GM12878 (cell line): ENCODE measurements at regions not wholly inside any gene's neighbourhood (a gene's known extent, or its start where the extent isn't known, plus 50 kb on each side); places are given as distances from the start of the nearest gene placed in this dataset.
A peak's percentile ranks its signal among the peaks of the same experiment; 100 is the strongest.

Experiments used
- ATAC-seq: fragments of 200-7000 bp; cut with Tn5 transposase; 3 replicates; pipeline ENCODE4 v1.9.1; 2020; ENCODE audit warnings: mild to moderate bottlenecking, moderate library complexity
- BruUV-seq: library from RNA; stranded (reverse); fragments of 400-500 nt; replicated peaks from 2 replicates; lab custom pipeline; 2021; lab: Mats Ljungman, UMichigan
- CTCF ChIA-PET: fragments of 300-600 bp; sonication (Branson Sonifier 250); formaldehyde crosslinking; extraction: SDS; loops from one replicate; lab custom pipeline; 2021; ENCODE audit warnings: inconsistent platforms; lab: Yijun Ruan, JAX
- POLR2A ChIA-PET: fragments of 350-600 bp; formaldehyde crosslinking; extraction: SDS; loops from one replicate; lab custom pipeline; 2021; ENCODE audit warnings: inconsistent platforms; lab: Charles Lee
- RAD21 ChIA-PET: fragments of 300-600 bp; sonication (Branson Sonifier 250); formaldehyde crosslinking; loops from one replicate; lab custom pipeline; 2023; ENCODE audit warnings: antibody characterized with exemption; ENCODE audit not compliant: unreplicated experiment; lab: Charles Lee
- SMC1A ChIA-PET: fragments of 300-600 bp; sonication (Branson Sonifier 250); formaldehyde crosslinking; loops from one replicate; lab custom pipeline; 2023; ENCODE audit not compliant: unreplicated experiment, uncharacterized antibody; lab: Charles Lee
- DNase-seq: peaks from one replicate; pipeline ENCODE4 v3.0.0-alpha.2; 2011; ENCODE audit warnings: low read depth, low spot score
- FAIRE-seq: peaks from 3 replicates; lab custom pipeline; 2011; peaks lifted over from hg19 to GRCh38; lab: Jason Lieb, UNC
- H2AFZ ChIP-seq: 2 replicates; pipeline ENCODE4 v1.6.0; 2011; ENCODE audit warnings: low read depth, low read length, control low read depth; ENCODE audit not compliant: control insufficient read depth
- H3K27ac ChIP-seq: 2 replicates; pipeline ENCODE4 v1.5.1; 2011; ENCODE audit warnings: control low read depth; ENCODE audit not compliant: control insufficient read depth, insufficient read depth
- H3K27me3 ChIP-seq, 2 experiments: replicated peaks in 1 of 2; 2 replicates each; pipeline versions ENCODE4 v1.6.0 to v1.6.1; 2011; ENCODE audit warnings: low read length in 1 of 2; ENCODE audit not compliant: control insufficient read depth in 2 of 2, insufficient read depth in 2 of 2
- H3K36me3 ChIP-seq, 2 experiments: 2 replicates each; pipeline ENCODE4 v1.5.1; 2011; ENCODE audit warnings: low read length in 1 of 2; ENCODE audit not compliant: control insufficient read depth in 2 of 2, insufficient read depth in 2 of 2
- H3K4me1 ChIP-seq: 2 replicates; pipeline ENCODE4 v1.6.1; 2011; ENCODE audit warnings: mild to moderate bottlenecking, low read length, moderate library complexity, mixed read lengths; ENCODE audit not compliant: control insufficient read depth, insufficient read depth
- H3K4me2 ChIP-seq: 2 replicates; pipeline ENCODE4 v1.6.0; 2011; ENCODE audit warnings: control low read depth; ENCODE audit not compliant: control insufficient read depth, insufficient read depth
- H3K4me3 ChIP-seq: fragments of 200-600 bp; sonication (generic); 2 replicates; pipeline ENCODE4 v1.5.1; 2016
- H3K79me2 ChIP-seq: 2 replicates; pipeline ENCODE4 v1.6.0; 2011; ENCODE audit warnings: low read length; ENCODE audit not compliant: control insufficient read depth, insufficient read depth
- H3K9ac ChIP-seq: 2 replicates; pipeline ENCODE4 v1.8.0; 2011; ENCODE audit warnings: low read length, control low read depth, mixed read lengths; ENCODE audit not compliant: control insufficient read depth, insufficient read depth
- H3K9me3 ChIP-seq: replicated peaks from 3 replicates; pipeline ENCODE4 v1.5.1; 2011; ENCODE audit warnings: mild to moderate bottlenecking, low read length; ENCODE audit not compliant: control insufficient read depth, insufficient read depth
- H4K20me1 ChIP-seq: 2 replicates; pipeline ENCODE4 v1.6.0; 2011; ENCODE audit not compliant: control insufficient read depth, insufficient read depth
- ASH2L ChIP-seq: fragments of 300-600, 200-600 bp; sonication (generic); IDR thresholded peaks from 2 replicates; pipeline ENCODE4 v1.6.1; 2017; ENCODE audit warnings: low read depth, mild to moderate bottlenecking, borderline replicate concordance
- BMI1 ChIP-seq: fragments of 450-650 bp; IDR thresholded peaks from 2 replicates; pipeline ENCODE4 v1.6.1; 2016; ENCODE audit warnings: mild to moderate bottlenecking, moderate library complexity, borderline replicate concordance
- CBFB ChIP-seq: IDR thresholded peaks from 2 replicates; pipeline ENCODE4 v1.6.1; 2016; ENCODE audit warnings: antibody characterized with exemption, low read depth
- CBX5 ChIP-seq: sonication (generic); IDR thresholded peaks from 2 replicates; pipeline ENCODE4 v1.6.1; 2016; ENCODE audit warnings: low read depth, moderate library complexity, mild to moderate bottlenecking, inconsistent platforms
- EGR1 ChIP-seq, 2 experiments: IDR thresholded peaks; 1 replicate in 1 of 2; 2 replicates in 1 of 2; pipeline ENCODE4 v1.6.1; 2011 to 2012; ENCODE audit warnings: low read depth in 2 of 2, low read length in 2 of 2, borderline replicate concordance in 1 of 2, mild to moderate bottlenecking in 1 of 2, moderate library complexity in 1 of 2
- FOS ChIP-seq: IDR thresholded peaks from 3 replicates; pipeline ENCODE4 v1.6.1; 2011; ENCODE audit warnings: borderline replicate concordance; ENCODE audit not compliant: insufficient read length; ENCODE audit errors: extremely low read depth
- GABPA ChIP-seq: IDR thresholded peaks from 2 replicates; pipeline ENCODE4 v1.6.1; 2014; ENCODE audit warnings: antibody characterized with exemption, low read depth, mild to moderate bottlenecking, inconsistent platforms
- NFIC ChIP-seq: IDR thresholded peaks from 2 replicates; pipeline ENCODE4 v1.6.1; 2012; ENCODE audit warnings: low read depth, mild to moderate bottlenecking, inconsistent platforms, low read length, moderate library complexity
- NR2C1 ChIP-seq: fragments of 450-650 bp; IDR thresholded peaks from 2 replicates; pipeline ENCODE4 v1.6.1; 2017; ENCODE audit warnings: antibody characterized with exemption, mild to moderate bottlenecking, moderate library complexity
- PAX8 ChIP-seq: fragments of 450-650 bp; IDR thresholded peaks from 2 replicates; pipeline ENCODE4 v1.6.1; 2017; ENCODE audit warnings: mild to moderate bottlenecking, moderate library complexity
- POLR2AphosphoS5 ChIP-seq: IDR thresholded peaks from 2 replicates; pipeline ENCODE4 v1.6.1; 2011; ENCODE audit warnings: mild to moderate bottlenecking, low read length, inconsistent platforms
- RB1 ChIP-seq: fragments of 450-650 bp; formaldehyde crosslinking; IDR thresholded peaks from 2 replicates; pipeline ENCODE4 v1.6.1; 2017; ENCODE audit warnings: mild to moderate bottlenecking, borderline replicate concordance
- SMAD5 ChIP-seq: IDR thresholded peaks from 2 replicates; pipeline ENCODE4 v1.6.1; 2016; ENCODE audit warnings: antibody characterized with exemption, low read depth
- SMARCA5 ChIP-seq: fragments of 450-650 bp; IDR thresholded peaks from 2 replicates; pipeline ENCODE4 v1.6.1; 2017; ENCODE audit warnings: mild to moderate bottlenecking
- STAT3 ChIP-seq: IDR thresholded peaks from 2 replicates; pipeline ENCODE4 v1.6.1; 2011; ENCODE audit warnings: low read depth, low read length, improper control_type of control experiment
- WGBS: methylation state at CpG from one replicate; pipeline ENCODE4 v1.1.6; 2016; ENCODE audit warnings: low lambda C conversion rate; ENCODE audit not compliant: insufficient replicate concordance, insufficient coverage; ENCODE audit errors: missing lambda C conversion rate; 5-methylcytosine and 5-hydroxymethylcytosine counted together
- in situ Hi-C: fragments of 300-500 bp; cut with MboI; formaldehyde crosslinking; loops from 9 replicates; pipeline ENCODE4 v1.14.3; 2018; ENCODE audit warnings: mixed read lengths
- intact Hi-C: fragments of 100-400 bp; cut with micrococcal nuclease; formaldehyde crosslinking; loops from one replicate; pipeline ENCODE4 v1.14.2; 2022; ENCODE audit not compliant: unreplicated experiment
- TF ChIP-seq, protein P1 (sequence below): fragments of 450-650 bp; IDR thresholded peaks from 2 replicates; pipeline ENCODE4 v1.6.1; 2018; ENCODE audit warnings: mild to moderate bottlenecking, low read depth, moderate library complexity; ENCODE audit not compliant: partially characterized antibody
- TF ChIP-seq, protein P2 (sequence below): IDR thresholded peaks from 2 replicates; pipeline ENCODE4 v1.6.1; 2011; ENCODE audit warnings: borderline replicate concordance, low read depth, mild to moderate bottlenecking, moderate library complexity, low read length; ENCODE audit not compliant: insufficient read depth, poor library complexity, severe bottlenecking

DNA sequence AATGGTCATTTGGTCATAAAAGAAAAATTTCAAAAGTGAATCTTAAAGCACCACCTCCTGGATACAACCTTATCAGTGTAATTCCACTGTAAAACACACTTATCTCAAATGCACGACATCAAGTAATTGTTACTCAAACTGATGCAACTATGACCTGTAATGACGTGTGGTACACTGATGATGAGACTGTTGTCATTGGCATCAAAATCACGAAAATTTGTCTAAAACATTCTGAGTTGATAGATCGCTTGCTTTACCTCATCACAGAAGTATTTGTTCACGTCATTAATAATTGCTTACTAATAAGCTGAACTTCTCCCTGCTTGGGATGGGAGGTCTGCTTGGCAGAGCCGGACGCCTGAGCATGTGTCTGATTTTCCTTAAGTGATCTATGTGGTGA is 221.8 kb upstream of the KLF6 start:
- in situ Hi-C loops = no loop called here
- ChIA-PET CTCF (no interaction called here), SMC1A (interaction anchor here (1.1 kb wide), 1 partner anchor 171 kb away, joined by 4 read pairs; no protein-coding TSS in a partner anchor)

DNA sequence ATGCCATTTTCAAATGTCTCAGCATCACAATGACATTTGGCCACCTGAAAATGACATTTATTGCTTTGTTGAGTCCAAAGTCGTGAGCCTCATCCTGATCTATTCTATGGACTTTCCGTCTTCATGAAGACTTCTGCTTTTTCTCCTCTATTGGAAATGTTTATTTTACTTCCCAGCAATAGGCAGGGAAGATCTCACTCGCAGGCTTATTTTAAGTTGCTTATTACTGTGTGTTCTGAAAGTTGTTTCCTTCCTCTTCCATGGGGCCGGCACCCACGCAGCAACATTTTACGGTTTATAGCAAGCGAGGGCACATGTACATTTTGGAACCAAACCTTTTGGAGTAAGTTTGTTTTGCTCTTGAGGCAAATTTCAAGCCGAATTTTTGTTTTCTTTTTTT is 221.0 kb upstream of the KLF6 start:
- no TSS peak for BruUV-seq
- Histone ChIP-seq H3K27me3 (no peaks in the 10 kb centered on the region), H3K9me3 (no peaks in the 10 kb centered on the region), H3K79me2 (no peaks in the 10 kb centered on the region), H3K4me3 (no peak overlapping the region), H3K4me1 (no peaks in the 10 kb centered on the region), H2AFZ (no peak overlapping the region), H4K20me1 (no peaks in the 10 kb centered on the region), H3K9ac (no peak overlapping the region), H3K27ac (no peak overlapping the region), H3K36me3 (no peaks in the 10 kb centered on the region), H3K4me2 (no peak overlapping the region)
- in situ Hi-C loops (no loop called here), intact Hi-C loops (no loop called here)
- TF ChIP-seq EGR1 (IDR thresholded peaks at IDR 0.05; ENCODE audit: borderline replicate concordance in 1 of 2, low read depth in 2 of 2, low read length in 2 of 2) (no peak), POLR2AphosphoS5 (no peak), FOS (no peak), ASH2L (no peak), NR2C1 (no peak), CBX5 (no peak), BMI1 (no peak), CBFB (no peak), STAT3 (no peak), NFIC (no peak)
- TF ChIP-seq, protein P1, sequence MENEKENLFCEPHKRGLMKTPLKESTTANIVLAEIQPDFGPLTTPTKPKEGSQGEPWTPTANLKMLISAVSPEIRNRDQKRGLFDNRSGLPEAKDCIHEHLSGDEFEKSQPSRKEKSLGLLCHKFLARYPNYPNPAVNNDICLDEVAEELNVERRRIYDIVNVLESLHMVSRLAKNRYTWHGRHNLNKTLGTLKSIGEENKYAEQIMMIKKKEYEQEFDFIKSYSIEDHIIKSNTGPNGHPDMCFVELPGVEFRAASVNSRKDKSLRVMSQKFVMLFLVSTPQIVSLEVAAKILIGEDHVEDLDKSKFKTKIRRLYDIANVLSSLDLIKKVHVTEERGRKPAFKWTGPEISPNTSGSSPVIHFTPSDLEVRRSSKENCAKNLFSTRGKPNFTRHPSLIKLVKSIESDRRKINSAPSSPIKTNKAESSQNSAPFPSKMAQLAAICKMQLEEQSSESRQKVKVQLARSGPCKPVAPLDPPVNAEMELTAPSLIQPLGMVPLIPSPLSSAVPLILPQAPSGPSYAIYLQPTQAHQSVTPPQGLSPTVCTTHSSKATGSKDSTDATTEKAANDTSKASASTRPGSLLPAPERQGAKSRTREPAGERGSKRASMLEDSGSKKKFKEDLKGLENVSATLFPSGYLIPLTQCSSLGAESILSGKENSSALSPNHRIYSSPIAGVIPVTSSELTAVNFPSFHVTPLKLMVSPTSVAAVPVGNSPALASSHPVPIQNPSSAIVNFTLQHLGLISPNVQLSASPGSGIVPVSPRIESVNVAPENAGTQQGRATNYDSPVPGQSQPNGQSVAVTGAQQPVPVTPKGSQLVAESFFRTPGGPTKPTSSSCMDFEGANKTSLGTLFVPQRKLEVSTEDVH = no peak
- DNase-seq (no peak), ATAC-seq (no peak), FAIRE-seq (no peak)
- ChIA-PET CTCF (interaction anchor here (0.5 kb wide), 1 partner anchor 873 kb away, joined by 3 read pairs; no protein-coding TSS in a partner anchor), POLR2A (no interaction called here), SMC1A (no interaction called here), RAD21 (no interaction called here)
- WGBS = 63% methylated on average over 8 of the region's 8 CpGs

More for the DNA sequence above, 221.8 kb upstream of the KLF6 start:
- ATAC-seq (no peak), DNase-seq (no peak), FAIRE-seq (no peak)
- H3K4me3 ChIP-seq = no peak overlapping the region
- ChIA-PET RAD21 (no interaction called here), POLR2A (no interaction called here)
- H3K36me3 ChIP-seq = no peaks in the 10 kb centered on the region
- no peak overlapping the region for H3K4me2 ChIP-seq
- intact Hi-C loops = no loop called here
- H3K27ac ChIP-seq = no peak overlapping the region
- no peak overlapping the region for H2AFZ ChIP-seq
- H3K79me2 ChIP-seq = no peaks in the 10 kb centered on the region
- no peaks in the 10 kb centered on the region for H3K4me1 ChIP-seq
- H3K9ac ChIP-seq = no peak overlapping the region
- H4K20me1 ChIP-seq = no peaks in the 10 kb centered on the region
- BruUV-seq = no TSS peak
- TF ChIP-seq SMARCA5 (no peak), SMAD5 (no peak), GABPA (no peak), RB1 (no peak), PAX8 (no peak), EGR1 (IDR thresholded peaks at IDR 0.05; ENCODE audit: borderline replicate concordance in 1 of 2, low read depth in 2 of 2, low read length in 2 of 2) (no peak)
- TF ChIP-seq, protein P2, sequence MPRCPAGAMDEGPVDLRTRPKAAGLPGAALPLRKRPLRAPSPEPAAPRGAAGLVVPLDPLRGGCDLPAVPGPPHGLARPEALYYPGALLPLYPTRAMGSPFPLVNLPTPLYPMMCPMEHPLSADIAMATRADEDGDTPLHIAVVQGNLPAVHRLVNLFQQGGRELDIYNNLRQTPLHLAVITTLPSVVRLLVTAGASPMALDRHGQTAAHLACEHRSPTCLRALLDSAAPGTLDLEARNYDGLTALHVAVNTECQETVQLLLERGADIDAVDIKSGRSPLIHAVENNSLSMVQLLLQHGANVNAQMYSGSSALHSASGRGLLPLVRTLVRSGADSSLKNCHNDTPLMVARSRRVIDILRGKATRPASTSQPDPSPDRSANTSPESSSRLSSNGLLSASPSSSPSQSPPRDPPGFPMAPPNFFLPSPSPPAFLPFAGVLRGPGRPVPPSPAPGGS = peak; percentile 36
- WGBS = 71% methylated on average over 7 of the region's 7 CpGs
- no peaks in the 10 kb centered on the region for H3K9me3 ChIP-seq
- no peaks in the 10 kb centered on the region for H3K27me3 ChIP-seq
